Nephron (organoid): ENCODE measurements at regions not wholly inside any gene's neighbourhood (a gene's known extent, or its start where the extent isn't known, plus 50 kb on each side); places are given as distances from the start of the nearest gene placed in this dataset.

Source experiments
- H3K27ac Mint-ChIP-seq, 3 experiments: 2 replicates each; pipeline ENCODE4 v1.8.0; 2020; ENCODE audit warnings: mixed read lengths in 3 of 3, mild to moderate bottlenecking in 2 of 3, moderate library complexity in 1 of 3
- H3K27me3 Mint-ChIP-seq: 2 replicates; pipeline ENCODE4 v1.8.0; 2021; ENCODE audit warnings: low read depth, mild to moderate bottlenecking, moderate library complexity, mixed read lengths
- H3K36me3 Mint-ChIP-seq: 2 replicates; pipeline ENCODE4 v1.8.0; 2020; ENCODE audit warnings: low read depth, mixed read lengths
- H3K4me1 Mint-ChIP-seq: 2 replicates; pipeline ENCODE4 v1.8.0; 2020; ENCODE audit warnings: mixed read lengths
- H3K4me3 Mint-ChIP-seq, 3 experiments: 2 replicates each; pipeline ENCODE4 v1.8.0; 2020; ENCODE audit warnings: mild to moderate bottlenecking in 3 of 3, mixed read lengths in 3 of 3, moderate library complexity in 2 of 3
- H3K9me3 Mint-ChIP-seq: 2 replicates; pipeline ENCODE4 v1.8.0; 2020; ENCODE audit warnings: mixed read lengths
- CTCF ChIP-seq, 3 experiments: fragments of 200-600 bp; sonication (generic); IDR thresholded peaks; one replicate each; pipeline ENCODE4 v1.5.0; 2021; ENCODE audit warnings: antibody characterized with exemption in 3 of 3; ENCODE audit not compliant: unreplicated experiment in 3 of 3

GRCh38 chr6:95478941-95479340 is 98.4 kb upstream of the MANEA start:
- no peaks in the 10 kb centered on the region for H3K27me3 Mint-ChIP-seq
- TF ChIP-seq CTCF (IDR thresholded peaks at IDR 0.05; ENCODE audit: unreplicated experiment in 3 of 3): no peak
- no peak overlapping the region for H3K27ac Mint-ChIP-seq
- H3K9me3 Mint-ChIP-seq: peaks cover 5% of the 10 kb centered on the region
- no peak overlapping the region for H3K4me3 Mint-ChIP-seq
- H3K36me3 Mint-ChIP-seq: no peaks in the 10 kb centered on the region
- no peaks in the 10 kb centered on the region for H3K4me1 Mint-ChIP-seq

GRCh38 chr6:95487817-95488216 is 89.5 kb upstream of the MANEA start:
- H3K9me3 Mint-ChIP-seq: no peaks in the 10 kb centered on the region
- H3K27ac Mint-ChIP-seq: no peak overlapping the region
- H3K4me1 Mint-ChIP-seq: no peaks in the 10 kb centered on the region
- no peaks in the 10 kb centered on the region for H3K36me3 Mint-ChIP-seq
- H3K4me3 Mint-ChIP-seq: no peak overlapping the region
- no peaks in the 10 kb centered on the region for H3K27me3 Mint-ChIP-seq
- TF ChIP-seq CTCF (IDR thresholded peaks at IDR 0.05; ENCODE audit: unreplicated experiment in 3 of 3): no peak

- Mint-ChIP-seq H3K4me1 (no peaks in the 10 kb centered on the region), H3K4me3 (no peak overlapping the region), H3K9me3 (no peaks in the 10 kb centered on the region), H3K27me3 (no peaks in the 10 kb centered on the region), H3K27ac (no peak overlapping the region), H3K36me3 (no peaks in the 10 kb centered on the region)
- TF ChIP-seq CTCF (IDR thresholded peaks at IDR 0.05; ENCODE audit: unreplicated experiment in 3 of 3): no peak
Measured at GRCh38 chr6:95489185-95489863, 88.0 kb upstream of the MANEA start.

DNA sequence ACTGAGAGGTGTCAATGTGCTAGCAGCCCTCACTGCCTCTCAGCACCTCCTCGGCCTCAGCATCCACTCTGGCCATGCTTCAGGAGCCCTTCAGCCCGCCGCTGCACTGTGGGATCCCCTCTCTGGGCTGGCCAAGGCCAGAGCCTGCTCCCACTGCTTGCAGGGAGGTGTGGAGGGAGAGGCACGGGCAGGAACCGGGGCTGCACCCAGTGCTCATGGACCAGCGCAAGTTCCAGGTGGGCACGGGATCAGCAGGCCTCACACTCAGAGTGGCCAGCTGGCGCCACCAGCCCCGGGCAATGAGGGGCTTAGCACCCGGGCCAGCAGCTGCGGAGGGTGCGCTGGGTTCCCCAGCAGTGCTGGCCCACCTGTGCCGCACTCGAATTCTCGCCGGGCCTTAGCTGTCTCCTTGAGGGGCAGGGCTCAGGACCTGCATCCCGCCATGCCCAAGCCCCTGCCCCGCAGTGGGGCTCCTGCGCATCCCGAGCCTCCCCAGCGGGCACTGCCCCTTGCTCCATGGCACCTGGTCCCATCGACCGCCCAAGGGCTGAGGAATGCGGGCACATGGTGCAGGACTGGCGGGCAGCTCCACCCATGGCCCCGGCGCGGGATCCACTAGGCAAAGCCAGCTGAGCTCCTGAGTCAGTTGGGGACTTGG is 80.4 kb upstream of the MANEA start:
- no peaks in the 10 kb centered on the region for H3K36me3 Mint-ChIP-seq

GRCh38 chr6:95501032-95501904 is 76.1 kb upstream of the MANEA start:
- Mint-ChIP-seq H3K27me3 (no peaks in the 10 kb centered on the region), H3K4me1 (no peaks in the 10 kb centered on the region)

More for the DNA sequence above, 80.4 kb upstream of the MANEA start:
- Mint-ChIP-seq H3K4me1 (no peaks in the 10 kb centered on the region), H3K9me3 (peaks cover 12% of the 10 kb centered on the region), H3K27ac (no peak overlapping the region), H3K27me3 (no peaks in the 10 kb centered on the region), H3K4me3 (no peak overlapping the region)
- no peak for TF ChIP-seq CTCF (IDR thresholded peaks at IDR 0.05; ENCODE audit: unreplicated experiment in 3 of 3)

More at GRCh38 chr6:95501032-95501904, 76.1 kb upstream of the MANEA start:
- Mint-ChIP-seq H3K9me3 (peaks cover 23% of the 10 kb centered on the region), H3K27ac (no peak overlapping the region), H3K4me3 (no peak overlapping the region), H3K36me3 (no peaks in the 10 kb centered on the region)
- no peak for TF ChIP-seq CTCF (IDR thresholded peaks at IDR 0.05; ENCODE audit: unreplicated experiment in 3 of 3)
